ENCODE measurements at regions not wholly inside any gene's neighbourhood (a gene's known extent, or its start where the extent isn't known, plus 50 kb on each side); places are given as distances from the start of the nearest gene placed in this dataset.

DNA sequence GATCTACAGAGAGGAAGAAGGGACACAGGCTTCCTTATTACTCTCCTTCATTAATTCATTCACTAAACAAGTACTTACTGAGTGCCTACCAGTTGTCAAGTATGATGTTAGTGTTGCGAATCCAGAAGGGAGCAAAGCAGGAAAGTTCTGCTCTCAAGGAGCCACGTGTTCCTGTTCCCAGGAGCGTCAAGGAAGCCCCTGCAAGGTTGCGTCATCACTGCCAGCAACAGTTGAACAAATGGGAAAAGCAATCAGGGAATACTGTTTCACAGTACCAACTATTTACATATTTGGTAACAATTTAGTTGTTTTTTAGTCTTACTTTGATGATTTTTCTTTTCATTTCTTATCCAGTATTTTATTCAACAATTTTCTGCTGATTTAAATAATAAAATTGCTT is 310.0 kb downstream of the FOXA2 start:
- Histone ChIP-seq H3K4me1 (no peaks in the 10 kb centered on the region), H3K4me3 (no peak overlapping the region), H3K36me3 (ENCODE audit: low read depth, missing control alignments) (no peaks in the 10 kb centered on the region), H3K27me3 (no peaks in the 10 kb centered on the region), H3K9me3 (no peaks in the 10 kb centered on the region), H3K27ac (no peak overlapping the region)
- no peak for DNase-seq
- 77 to 79% methylated on average over 4 of the region's 4 CpGs for WGBS, 2 donors
- intact Hi-C loops (cut with DNase I; ENCODE audit: low total_unique reads): no loop called here
- TF ChIP-seq, protein P1, sequence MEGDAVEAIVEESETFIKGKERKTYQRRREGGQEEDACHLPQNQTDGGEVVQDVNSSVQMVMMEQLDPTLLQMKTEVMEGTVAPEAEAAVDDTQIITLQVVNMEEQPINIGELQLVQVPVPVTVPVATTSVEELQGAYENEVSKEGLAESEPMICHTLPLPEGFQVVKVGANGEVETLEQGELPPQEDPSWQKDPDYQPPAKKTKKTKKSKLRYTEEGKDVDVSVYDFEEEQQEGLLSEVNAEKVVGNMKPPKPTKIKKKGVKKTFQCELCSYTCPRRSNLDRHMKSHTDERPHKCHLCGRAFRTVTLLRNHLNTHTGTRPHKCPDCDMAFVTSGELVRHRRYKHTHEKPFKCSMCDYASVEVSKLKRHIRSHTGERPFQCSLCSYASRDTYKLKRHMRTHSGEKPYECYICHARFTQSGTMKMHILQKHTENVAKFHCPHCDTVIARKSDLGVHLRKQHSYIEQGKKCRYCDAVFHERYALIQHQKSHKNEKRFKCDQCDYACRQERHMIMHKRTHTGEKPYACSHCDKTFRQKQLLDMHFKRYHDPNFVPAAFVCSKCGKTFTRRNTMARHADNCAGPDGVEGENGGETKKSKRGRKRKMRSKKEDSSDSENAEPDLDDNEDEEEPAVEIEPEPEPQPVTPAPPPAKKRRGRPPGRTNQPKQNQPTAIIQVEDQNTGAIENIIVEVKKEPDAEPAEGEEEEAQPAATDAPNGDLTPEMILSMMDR (IDR thresholded peaks at IDR 0.05): no peak
- TF ChIP-seq POLR2A (IDR thresholded peaks at IDR 0.05): no peak

DNA sequence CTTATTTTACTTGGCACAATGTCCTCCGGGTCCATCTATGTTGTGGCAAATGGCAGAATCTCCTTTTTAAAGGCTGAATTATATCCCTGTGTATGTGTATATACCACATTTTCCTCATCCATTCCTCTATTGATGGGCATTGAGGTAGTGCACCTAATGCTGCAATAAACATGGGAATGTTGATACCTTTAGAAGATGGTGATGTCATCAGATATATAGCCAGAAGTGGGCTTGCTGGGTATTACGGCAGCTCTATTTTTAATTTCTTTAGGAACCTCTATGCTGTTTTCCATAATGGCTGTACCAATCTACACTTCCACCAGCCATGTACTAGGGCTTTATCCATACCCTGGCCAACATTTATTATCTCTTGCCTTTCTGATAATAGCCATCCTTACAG is 315.7 kb downstream of the FOXA2 start:
- 89 to 95% methylated on average over 2 of the region's 2 CpGs for WGBS, 2 donors
- Histone ChIP-seq H3K9me3 (no peaks in the 10 kb centered on the region), H3K27me3 (no peaks in the 10 kb centered on the region), H3K4me1 (no peaks in the 10 kb centered on the region), H3K4me3 (no peak overlapping the region), H3K36me3 (ENCODE audit: low read depth, missing control alignments) (no peaks in the 10 kb centered on the region), H3K27ac (no peak overlapping the region)
- intact Hi-C loops (cut with DNase I; ENCODE audit: low total_unique reads): no loop called here
- DNase-seq: no peak
- no peak for TF ChIP-seq POLR2A (IDR thresholded peaks at IDR 0.05)
- TF ChIP-seq, protein P1 (IDR thresholded peaks at IDR 0.05): no peak

DNA sequence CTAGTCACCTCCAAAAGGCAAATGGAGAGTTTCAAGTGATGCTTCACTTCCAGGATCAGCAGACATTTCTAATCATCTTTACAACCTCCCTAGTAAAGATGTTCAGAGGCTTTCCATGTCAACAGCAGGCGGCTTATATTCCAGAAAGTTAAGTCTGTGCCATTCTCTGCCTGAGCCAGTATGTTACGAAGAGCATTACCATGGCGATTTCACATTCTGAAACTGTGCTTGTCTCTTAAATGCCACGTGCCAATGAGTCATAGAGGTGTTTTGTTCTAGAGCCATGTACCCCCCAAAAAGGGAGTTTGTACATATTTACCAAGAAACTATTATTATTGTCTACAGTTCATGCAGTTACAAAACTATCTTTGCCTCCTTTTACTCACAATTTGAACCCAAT is 319.5 kb downstream of the FOXA2 start:
- no peaks in the 10 kb centered on the region for H3K27me3 ChIP-seq
- WGBS, 2 donors: 80 to 88% methylated on average over 4 of the region's 4 CpGs
- intact Hi-C loops (cut with DNase I; ENCODE audit: low total_unique reads): no loop called here
- no peak overlapping the region for H3K4me3 ChIP-seq
- no peak overlapping the region for H3K27ac ChIP-seq
- H3K4me1 ChIP-seq: no peaks in the 10 kb centered on the region
- DNase-seq: no peak
- no peaks in the 10 kb centered on the region for H3K9me3 ChIP-seq
- no peaks in the 10 kb centered on the region for H3K36me3 ChIP-seq (ENCODE audit: low read depth, missing control alignments)
- no peak for TF ChIP-seq POLR2A (IDR thresholded peaks at IDR 0.05)
- TF ChIP-seq, protein P1 (IDR thresholded peaks at IDR 0.05): no peak

DNA sequence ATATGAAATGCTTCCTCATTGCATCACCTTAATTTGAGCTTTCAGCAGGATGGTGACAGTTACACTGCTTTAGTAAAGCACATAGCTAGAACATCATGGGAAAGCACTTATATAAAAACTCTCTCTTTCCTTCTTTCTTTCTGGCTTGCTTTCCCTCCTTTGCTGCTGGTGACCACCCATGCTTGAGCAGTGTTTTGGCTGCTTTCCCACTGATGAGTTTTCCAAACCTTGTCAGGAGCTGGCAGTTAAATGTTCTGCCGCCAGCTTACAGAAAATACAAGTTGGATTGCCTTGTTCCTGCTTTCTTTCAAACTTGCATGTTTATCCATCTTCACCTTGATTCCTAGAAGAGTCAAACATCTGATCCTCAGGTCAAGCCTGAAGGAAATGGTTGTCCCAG is 323.9 kb downstream of the FOXA2 start:
- TF ChIP-seq POLR2A (IDR thresholded peaks at IDR 0.05): no peak
- TF ChIP-seq, protein P1 (IDR thresholded peaks at IDR 0.05): no peak
- no peaks in the 10 kb centered on the region for H3K36me3 ChIP-seq (ENCODE audit: low read depth, missing control alignments)
- H3K9me3 ChIP-seq: no peaks in the 10 kb centered on the region
- 57 to 58% methylated on average over 1 of the region's 1 CpG for WGBS, 2 donors
- H3K27ac ChIP-seq: no peak overlapping the region
- no peak overlapping the region for H3K4me3 ChIP-seq
- no peaks in the 10 kb centered on the region for H3K27me3 ChIP-seq
- intact Hi-C loops (cut with DNase I; ENCODE audit: low total_unique reads): no loop called here
- DNase-seq: no peak
- H3K4me1 ChIP-seq: no peaks in the 10 kb centered on the region

DNA sequence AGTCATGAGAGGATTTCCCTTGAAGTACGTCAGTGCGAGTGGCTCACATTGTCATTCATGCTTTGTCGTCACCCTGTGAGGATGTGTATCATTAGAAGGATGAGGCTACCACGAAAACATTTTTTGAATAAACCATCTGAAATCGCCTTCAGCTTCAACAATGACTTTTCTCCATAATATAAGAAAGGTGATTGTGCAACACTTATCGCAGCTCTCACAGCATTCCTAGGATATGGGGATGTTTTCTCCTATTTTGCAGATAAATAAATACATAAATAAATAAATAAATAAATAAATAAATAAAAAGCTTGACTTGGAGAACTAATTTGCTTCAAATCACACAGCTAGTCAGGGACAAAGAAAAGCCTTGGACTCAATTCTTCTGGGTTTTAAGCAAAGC is 326.5 kb downstream of the FOXA2 start:
- 73 to 84% methylated on average over 6 of the region's 6 CpGs for WGBS, 2 donors
- no peak for DNase-seq
- TF ChIP-seq, protein P1 (IDR thresholded peaks at IDR 0.05): no peak
- no peak for TF ChIP-seq POLR2A (IDR thresholded peaks at IDR 0.05)
- no peaks in the 10 kb centered on the region for H3K9me3 ChIP-seq
- intact Hi-C loops (cut with DNase I; ENCODE audit: low total_unique reads): no loop called here
- H3K36me3 ChIP-seq (ENCODE audit: low read depth, missing control alignments): no peaks in the 10 kb centered on the region
- no peak overlapping the region for H3K27ac ChIP-seq
- no peaks in the 10 kb centered on the region for H3K4me1 ChIP-seq
- H3K4me3 ChIP-seq: no peak overlapping the region
- no peaks in the 10 kb centered on the region for H3K27me3 ChIP-seq

Measured in testis (tissue), 2 donors.